Astrocyte (in vitro differentiated cells and primary cell): ENCODE measurements at regions not wholly inside any gene's neighbourhood (a gene's known extent, or its start where the extent isn't known, plus 50 kb on each side); places are given as distances from the start of the nearest gene placed in this dataset.
"Not testable (repeated sequence)": the region's sequence is repeated elsewhere in the genome, so short reads cannot be mapped to it uniquely, and the experiment has no call there.

ENCODE experiments used
- DNase-seq: peaks from one replicate; pipeline ENCODE4 v3.0.0-alpha.2; 2010; ENCODE audit warnings: low read depth
- FAIRE-seq: peaks from 2 replicates; lab custom pipeline; 2011; peaks lifted over from hg19 to GRCh38; lab: Jason Lieb, UNC
- H2AFZ ChIP-seq: 2 replicates; pipeline ENCODE4 v1.6.0; 2012; ENCODE audit warnings: low read depth, low read length, inconsistent platforms
- H3K27ac ChIP-seq: 2 replicates; pipeline ENCODE4 v1.5.1; 2011; ENCODE audit warnings: low read depth, low read length, inconsistent platforms
- H3K27me3 ChIP-seq: 2 replicates; pipeline ENCODE4 v1.6.0; 2011; ENCODE audit warnings: low read length, inconsistent platforms; ENCODE audit not compliant: insufficient read depth
- H3K36me3 ChIP-seq: 2 replicates; pipeline ENCODE4 v1.5.1; 2011; ENCODE audit warnings: low read length, inconsistent platforms; ENCODE audit not compliant: insufficient read depth
- H3K4me1 ChIP-seq: 2 replicates; pipeline ENCODE4 v1.5.1; 2011; ENCODE audit warnings: low read length, inconsistent platforms; ENCODE audit not compliant: insufficient read depth
- H3K4me2 ChIP-seq: 2 replicates; pipeline ENCODE4 v1.6.0; 2012; ENCODE audit warnings: low read length, inconsistent platforms
- H3K4me3 ChIP-seq: 2 replicates; pipeline ENCODE4 v1.5.1; 2011; ENCODE audit warnings: low read depth, mild to moderate bottlenecking, low read length, inconsistent platforms; ENCODE audit not compliant: insufficient read depth
- H3K79me2 ChIP-seq: 2 replicates; pipeline ENCODE4 v1.6.0; 2012; ENCODE audit warnings: mild to moderate bottlenecking, low read length, inconsistent platforms; ENCODE audit not compliant: insufficient read depth
- H3K9ac ChIP-seq: 2 replicates; pipeline ENCODE4 v1.6.0; 2012; ENCODE audit warnings: mild to moderate bottlenecking, low read length, inconsistent platforms
- H3K9me3 ChIP-seq: 2 replicates; pipeline ENCODE4 v1.5.1; 2012; ENCODE audit warnings: low read depth, mild to moderate bottlenecking, low read length, inconsistent platforms; ENCODE audit not compliant: insufficient read depth
- H4K20me1 ChIP-seq: 2 replicates; pipeline ENCODE4 v1.6.0; 2012; ENCODE audit warnings: low read length, inconsistent platforms; ENCODE audit not compliant: insufficient read depth
- H3K27ac Mint-ChIP-seq: one replicate; pipeline ENCODE4 v1.8.0; 2021; ENCODE audit warnings: mild to moderate bottlenecking, mixed read lengths; ENCODE audit not compliant: unreplicated experiment
- H3K27me3 Mint-ChIP-seq: one replicate; pipeline ENCODE4 v1.8.0; 2021; ENCODE audit warnings: low read depth, mixed read lengths; ENCODE audit not compliant: unreplicated experiment
- H3K36me3 Mint-ChIP-seq: one replicate; pipeline ENCODE4 v1.8.0; 2021; ENCODE audit warnings: low read depth, mixed read lengths; ENCODE audit not compliant: unreplicated experiment
- H3K4me1 Mint-ChIP-seq: one replicate; pipeline ENCODE4 v1.8.0; 2021; ENCODE audit warnings: low read depth, mixed read lengths; ENCODE audit not compliant: unreplicated experiment
- H3K4me3 Mint-ChIP-seq: one replicate; pipeline ENCODE4 v1.8.0; 2021; ENCODE audit warnings: mild to moderate bottlenecking, moderate library complexity, mixed read lengths; ENCODE audit not compliant: unreplicated experiment
- H3K9me3 Mint-ChIP-seq: one replicate; pipeline ENCODE4 v1.8.0; 2021; ENCODE audit warnings: mild to moderate bottlenecking, mixed read lengths; ENCODE audit not compliant: unreplicated experiment
- EZH2 ChIP-seq: IDR thresholded peaks from 2 replicates; pipeline ENCODE4 v1.6.1; 2012; ENCODE audit warnings: mild to moderate bottlenecking, low read length, inconsistent platforms; ENCODE audit not compliant: insufficient read depth
- TF ChIP-seq, protein P1 (sequence below): IDR thresholded peaks from 2 replicates; pipeline ENCODE4 v1.5.1; 2011; ENCODE audit warnings: low read depth, mild to moderate bottlenecking, inconsistent platforms, low read length, moderate library complexity; ENCODE audit not compliant: insufficient read depth

DNA sequence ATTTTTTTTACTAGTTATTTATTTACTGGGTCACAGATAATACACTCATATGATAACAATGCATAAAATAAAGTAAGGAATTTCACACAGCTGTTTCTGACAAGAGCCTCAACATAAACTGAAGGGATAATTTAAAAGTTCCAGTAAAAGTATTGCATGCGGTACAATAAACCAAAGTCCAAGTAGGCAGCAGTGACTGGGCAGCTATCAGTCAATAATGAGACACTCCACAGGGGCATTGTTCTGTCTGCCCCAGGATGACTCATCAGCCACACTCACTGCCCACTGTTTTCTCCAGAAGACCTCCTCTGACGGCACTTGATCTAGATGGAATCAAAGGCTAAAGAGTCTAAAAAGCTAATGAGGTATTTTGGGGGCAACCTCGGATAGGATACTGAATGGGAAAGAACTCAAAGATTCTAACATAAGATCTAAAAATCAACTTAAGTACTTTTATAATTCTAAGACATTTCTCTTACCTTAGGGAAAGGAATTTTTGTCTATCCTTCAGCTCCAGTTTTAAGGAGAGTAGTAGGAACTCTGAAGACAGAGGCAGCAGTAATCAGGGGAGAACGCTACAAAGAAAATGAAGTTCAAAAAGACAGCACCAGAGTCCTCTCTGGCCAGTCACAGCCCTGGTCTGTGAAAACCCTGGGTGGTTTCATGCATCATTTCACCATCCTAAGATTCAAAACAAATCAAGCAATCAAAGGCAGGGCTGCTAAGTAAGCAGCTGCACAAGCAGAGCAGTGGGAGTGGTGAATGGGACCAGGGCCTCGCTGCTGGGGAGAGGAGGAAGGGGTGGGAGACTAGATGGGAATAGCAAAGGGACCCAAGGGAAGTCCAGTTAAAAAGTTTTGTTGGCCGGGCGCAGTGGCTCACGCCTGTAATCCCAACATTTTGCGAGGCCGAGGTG, 175.1 kb downstream of the AVL9 start:
- DNase-seq (peak; percentile 67), FAIRE-seq (no peak)
- Histone ChIP-seq H3K27me3 (no peaks in the 10 kb centered on the region), H4K20me1 (no peaks in the 10 kb centered on the region), H3K9ac (peak overlapping the region; percentile 57), H3K9me3 (no peaks in the 10 kb centered on the region), H3K27ac (peak overlapping the region; percentile 76), H2AFZ (no peak overlapping the region), H3K36me3 (no peaks in the 10 kb centered on the region), H3K4me1 (peaks cover 23% of the 10 kb centered on the region), H3K4me3 (peak overlapping the region; percentile 25), H3K79me2 (no peaks in the 10 kb centered on the region), H3K4me2 (peak overlapping the region; percentile 71)
- Mint-ChIP-seq H3K4me1 (peaks cover 23% of the 10 kb centered on the region), H3K9me3 (no peaks in the 10 kb centered on the region), H3K27ac (peak overlapping the region; percentile 99), H3K36me3 (peaks cover 2% of the 10 kb centered on the region), H3K4me3 (peak overlapping the region; percentile 69), H3K27me3 (no peaks in the 10 kb centered on the region)
- TF ChIP-seq, protein P1, sequence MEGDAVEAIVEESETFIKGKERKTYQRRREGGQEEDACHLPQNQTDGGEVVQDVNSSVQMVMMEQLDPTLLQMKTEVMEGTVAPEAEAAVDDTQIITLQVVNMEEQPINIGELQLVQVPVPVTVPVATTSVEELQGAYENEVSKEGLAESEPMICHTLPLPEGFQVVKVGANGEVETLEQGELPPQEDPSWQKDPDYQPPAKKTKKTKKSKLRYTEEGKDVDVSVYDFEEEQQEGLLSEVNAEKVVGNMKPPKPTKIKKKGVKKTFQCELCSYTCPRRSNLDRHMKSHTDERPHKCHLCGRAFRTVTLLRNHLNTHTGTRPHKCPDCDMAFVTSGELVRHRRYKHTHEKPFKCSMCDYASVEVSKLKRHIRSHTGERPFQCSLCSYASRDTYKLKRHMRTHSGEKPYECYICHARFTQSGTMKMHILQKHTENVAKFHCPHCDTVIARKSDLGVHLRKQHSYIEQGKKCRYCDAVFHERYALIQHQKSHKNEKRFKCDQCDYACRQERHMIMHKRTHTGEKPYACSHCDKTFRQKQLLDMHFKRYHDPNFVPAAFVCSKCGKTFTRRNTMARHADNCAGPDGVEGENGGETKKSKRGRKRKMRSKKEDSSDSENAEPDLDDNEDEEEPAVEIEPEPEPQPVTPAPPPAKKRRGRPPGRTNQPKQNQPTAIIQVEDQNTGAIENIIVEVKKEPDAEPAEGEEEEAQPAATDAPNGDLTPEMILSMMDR: no peak
- TF ChIP-seq EZH2: no peak

DNA sequence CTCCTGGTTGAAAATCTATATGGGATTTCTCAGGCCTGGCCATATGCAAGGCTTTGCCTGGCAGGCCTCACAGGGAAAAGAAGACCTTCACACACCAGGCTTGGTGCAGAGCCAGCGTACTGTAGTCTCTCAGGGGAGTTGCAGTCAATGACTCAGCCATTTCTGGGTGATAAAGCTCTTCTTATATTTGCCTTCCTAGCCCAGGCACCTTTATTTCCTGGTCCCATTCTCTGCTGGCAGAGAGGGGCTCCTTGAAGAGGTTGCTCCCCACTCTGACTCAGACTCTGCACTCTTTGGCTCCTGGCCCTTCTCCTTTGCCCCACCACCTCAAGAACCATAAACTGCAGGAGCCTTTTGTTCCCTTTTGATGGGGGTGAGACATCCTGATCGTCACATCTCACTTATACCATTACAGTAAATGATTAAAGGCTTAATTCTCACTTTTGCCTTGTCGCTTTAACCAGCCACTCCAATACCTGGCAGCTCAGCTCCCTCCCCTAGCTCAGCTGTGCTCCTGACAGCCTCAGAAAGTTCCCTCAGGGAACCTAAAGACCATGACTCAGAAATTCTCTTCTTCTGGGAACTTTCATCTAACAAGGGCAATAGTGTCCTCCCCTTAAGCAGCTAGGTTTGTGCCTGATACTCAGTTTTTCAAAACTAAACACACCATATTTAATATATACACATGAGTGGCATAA, 174.0 kb downstream of the AVL9 start:
- H2AFZ ChIP-seq, H3K27me3 Mint-ChIP-seq, H3K9me3 Mint-ChIP-seq, H3K36me3 ChIP-seq, H4K20me1 ChIP-seq, H3K27me3 ChIP-seq, H3K79me2 ChIP-seq, H3K9me3 ChIP-seq, H3K36me3 Mint-ChIP-seq: not testable (repeated sequence)
- H3K27ac ChIP-seq: peak overlapping the region; percentile 76
- peak; percentile 84 for DNase-seq
- H3K27ac Mint-ChIP-seq: peak overlapping the region; percentile 99
- H3K4me1 Mint-ChIP-seq: peaks cover 23% of the 10 kb centered on the region
- H3K4me2 ChIP-seq: peak overlapping the region; percentile 71
- H3K9ac ChIP-seq: peak overlapping the region; percentile 57
- H3K4me1 ChIP-seq: peaks cover 23% of the 10 kb centered on the region
- peak overlapping the region; percentile 43 for H3K4me3 Mint-ChIP-seq
- FAIRE-seq: peak; percentile 67
- H3K4me3 ChIP-seq: peak overlapping the region; percentile 25

DNA sequence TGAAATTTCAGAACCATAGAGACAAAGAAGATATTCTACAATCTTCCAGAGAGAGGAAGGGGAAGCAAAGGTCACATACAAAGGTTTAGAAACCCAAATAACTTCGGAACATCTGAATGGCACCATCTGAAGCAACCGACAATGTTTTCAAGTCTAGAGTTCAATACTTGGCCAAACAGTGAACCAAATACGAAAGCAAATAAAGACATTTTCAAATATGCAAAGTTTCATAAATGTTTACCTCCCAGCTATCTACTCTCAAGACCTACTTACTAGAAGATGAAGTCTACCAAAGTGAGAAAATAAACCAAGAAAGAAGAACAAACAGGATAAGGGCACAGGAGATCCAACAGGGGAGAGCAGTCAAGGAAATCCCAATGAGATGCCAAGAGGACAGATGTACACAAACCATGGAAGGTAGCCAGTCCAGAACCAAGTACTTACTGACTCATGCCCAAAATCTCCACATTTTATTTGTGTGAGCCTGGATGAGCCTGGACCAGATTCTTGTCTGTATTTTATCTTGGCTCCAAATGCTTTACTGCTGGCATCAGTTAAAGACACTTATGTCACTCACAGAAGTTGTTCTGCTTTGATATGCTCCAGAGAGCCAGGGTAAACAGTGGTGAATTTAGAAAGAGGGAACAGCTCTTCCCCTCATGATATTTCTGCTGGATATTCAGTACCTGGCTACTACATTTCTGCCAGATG, 173.3 kb downstream of the AVL9 start:
- not testable (repeated sequence) for H3K79me2 ChIP-seq, H3K27me3 ChIP-seq, H2AFZ ChIP-seq, H3K4me3 Mint-ChIP-seq, H3K9me3 ChIP-seq, H3K9me3 Mint-ChIP-seq, H3K27me3 Mint-ChIP-seq, H4K20me1 ChIP-seq, H3K4me3 ChIP-seq, H3K36me3 ChIP-seq, H3K36me3 Mint-ChIP-seq
- Histone ChIP-seq H3K4me2 (peak overlapping the region; percentile 71), H3K27ac (peak overlapping the region; percentile 76), H3K4me1 (peaks cover 23% of the 10 kb centered on the region), H3K9ac (peak overlapping the region; percentile 57)
- peak; percentile 98 for FAIRE-seq
- peak; percentile 55 for DNase-seq
- peak overlapping the region; percentile 99 for H3K27ac Mint-ChIP-seq
- H3K4me1 Mint-ChIP-seq: peaks cover 23% of the 10 kb centered on the region

DNA sequence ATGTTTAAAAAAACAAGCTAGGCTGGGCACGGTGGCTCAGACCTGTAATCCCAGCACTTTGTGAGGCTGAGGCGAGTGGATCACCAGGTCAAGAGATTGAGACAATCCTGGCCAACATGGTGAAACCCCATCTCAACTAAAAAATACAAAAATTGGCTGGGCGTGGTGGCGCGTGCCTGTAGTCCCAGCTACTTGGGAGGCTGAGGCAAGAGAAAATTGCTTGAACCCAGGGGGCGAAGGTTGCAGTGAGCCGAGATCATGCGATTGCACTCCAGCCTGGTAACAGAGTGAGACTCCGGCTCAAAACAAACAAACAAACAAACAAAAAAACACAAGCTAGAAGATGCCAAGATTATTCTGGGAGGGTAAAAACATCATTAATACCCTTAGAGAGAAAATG, 172.3 kb downstream of the AVL9 start:
- H3K4me1 ChIP-seq: peaks cover 23% of the 10 kb centered on the region
- H3K9me3 ChIP-seq, DNase-seq, H3K4me3 ChIP-seq, H3K27ac Mint-ChIP-seq, FAIRE-seq, H3K4me2 ChIP-seq, H3K27me3 ChIP-seq, H3K4me3 Mint-ChIP-seq, H3K79me2 ChIP-seq, H4K20me1 ChIP-seq, H3K27me3 Mint-ChIP-seq, H2AFZ ChIP-seq, H3K27ac ChIP-seq, H3K9me3 Mint-ChIP-seq, H3K36me3 ChIP-seq, H3K9ac ChIP-seq, H3K36me3 Mint-ChIP-seq: not testable (repeated sequence)
- peaks cover 29% of the 10 kb centered on the region for H3K4me1 Mint-ChIP-seq

DNA sequence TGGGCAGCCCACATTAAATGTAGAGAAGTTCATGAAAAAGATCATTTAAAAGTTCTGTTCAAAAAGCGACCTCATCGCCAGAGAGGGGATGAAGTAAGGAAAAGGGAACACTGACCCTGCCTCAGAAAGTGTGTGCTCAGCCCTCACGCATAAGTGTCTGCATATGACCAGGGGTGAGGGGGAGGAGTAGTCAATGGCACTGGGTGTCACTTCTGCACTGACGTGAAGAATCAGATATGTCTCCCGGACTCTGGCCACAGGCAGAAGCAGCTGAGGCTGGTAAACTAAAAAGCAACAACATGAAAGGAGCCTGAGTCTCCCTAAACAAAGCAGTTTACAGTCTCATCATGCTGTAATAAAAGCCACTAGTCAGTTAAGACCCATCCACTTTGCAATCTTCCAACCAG, 168.5 kb downstream of the AVL9 start:
- not testable (repeated sequence) for H3K4me2 ChIP-seq, H3K4me3 Mint-ChIP-seq, H3K27me3 ChIP-seq, H2AFZ ChIP-seq, H3K9ac ChIP-seq, H3K36me3 Mint-ChIP-seq, H4K20me1 ChIP-seq, H3K4me1 ChIP-seq, H3K79me2 ChIP-seq, H3K9me3 Mint-ChIP-seq, FAIRE-seq, H3K27ac Mint-ChIP-seq, H3K9me3 ChIP-seq, DNase-seq, H3K27ac ChIP-seq, H3K27me3 Mint-ChIP-seq, H3K4me3 ChIP-seq, H3K36me3 ChIP-seq
- peaks cover 17% of the 10 kb centered on the region for H3K4me1 Mint-ChIP-seq
